HG03135 (cell line): ENCODE measurements at regions not wholly inside any gene's neighbourhood (a gene's known extent, or its start where the extent isn't known, plus 50 kb on each side); places are given as distances from the start of the nearest gene placed in this dataset.
"Not testable (repeated sequence)": the region's sequence is repeated elsewhere in the genome, so short reads cannot be mapped to it uniquely, and the experiment has no call there.

Experiments used
- ATAC-seq: cut with Tn5 transposase; IDR thresholded peaks from one replicate; pipeline ENCODE4 v1.9.1; 2021; ENCODE audit warnings: mild to moderate bottlenecking, moderate library complexity; ENCODE audit not compliant: unreplicated experiment

DNA sequence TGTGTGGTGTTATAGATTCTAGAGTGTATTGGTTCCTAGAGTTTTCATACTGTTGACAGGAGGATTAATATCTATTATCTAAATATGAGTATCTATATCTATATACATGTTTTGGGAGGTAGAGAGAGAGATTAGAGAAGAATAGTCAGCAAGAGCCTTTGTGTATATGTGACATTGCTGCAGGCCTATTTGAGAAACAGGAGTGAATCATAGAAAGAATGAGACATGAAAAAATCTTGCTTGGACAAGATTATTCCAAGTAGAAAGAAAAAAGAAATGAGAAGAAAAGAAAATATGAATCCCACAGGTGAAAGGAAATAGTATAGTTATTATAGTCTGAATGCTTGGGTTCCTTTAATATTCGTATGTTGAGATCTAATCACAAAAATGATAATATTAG is 720.4 kb downstream of the RERGL start:
- no peak for ATAC-seq

DNA sequence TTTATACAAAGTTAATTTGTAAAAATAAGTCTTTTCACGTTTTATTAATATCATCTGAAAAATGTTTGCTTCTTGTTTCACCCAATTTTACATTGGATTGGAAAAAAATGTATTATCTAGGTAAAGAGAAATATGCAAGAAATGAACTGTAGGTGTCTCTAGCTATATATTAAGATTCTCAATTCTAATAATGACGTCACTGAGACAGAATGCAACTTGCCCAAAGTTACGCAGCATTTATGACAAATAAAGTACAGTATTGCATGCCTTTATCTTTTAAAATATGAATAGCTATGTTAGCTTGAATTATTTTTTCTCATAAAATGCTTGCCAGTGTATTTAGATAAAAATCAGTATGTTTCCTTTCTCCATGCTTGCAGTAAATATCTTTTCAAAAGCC is 728.8 kb downstream of the RERGL start:
- no peak for ATAC-seq

DNA sequence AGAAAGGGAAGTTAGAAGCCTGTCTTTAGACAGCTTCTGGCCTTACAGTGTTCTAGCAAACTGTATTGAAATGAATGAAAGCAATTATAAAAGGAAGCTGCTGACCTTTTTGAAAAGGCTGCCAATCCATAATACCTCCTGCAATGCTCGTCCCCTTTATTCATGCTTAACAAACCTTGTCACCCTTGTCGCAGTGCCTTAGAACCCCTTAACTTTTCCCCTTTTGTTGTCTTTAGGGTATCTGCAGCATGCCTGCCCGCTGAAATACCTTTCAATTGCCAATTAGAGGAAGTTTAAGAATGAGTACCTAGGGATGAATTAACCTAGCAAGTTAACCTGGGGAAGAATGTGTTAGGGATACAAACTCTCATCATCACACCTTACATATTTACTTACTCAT is 731.2 kb downstream of the RERGL start:
- no peak for ATAC-seq

DNA sequence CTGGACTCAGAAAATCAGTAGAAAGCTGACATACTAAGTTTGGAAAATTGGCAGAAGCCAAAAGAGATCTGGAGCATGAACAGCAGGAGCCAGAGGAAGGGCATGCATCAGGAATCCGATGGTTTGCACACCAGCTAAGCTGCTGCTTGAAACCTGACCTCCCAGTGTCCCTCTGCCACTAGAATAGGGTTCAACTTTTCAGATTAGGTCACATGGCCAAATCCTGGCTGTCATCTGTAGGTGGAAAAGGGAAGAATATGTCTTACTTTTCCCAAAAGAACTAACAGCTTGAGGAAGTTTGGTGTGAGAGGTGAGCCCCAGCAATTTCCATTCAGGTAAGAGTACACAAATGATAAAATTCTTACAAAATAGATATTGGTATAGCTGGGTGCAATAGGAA is 732.6 kb downstream of the RERGL start:
- no peak for ATAC-seq

DNA sequence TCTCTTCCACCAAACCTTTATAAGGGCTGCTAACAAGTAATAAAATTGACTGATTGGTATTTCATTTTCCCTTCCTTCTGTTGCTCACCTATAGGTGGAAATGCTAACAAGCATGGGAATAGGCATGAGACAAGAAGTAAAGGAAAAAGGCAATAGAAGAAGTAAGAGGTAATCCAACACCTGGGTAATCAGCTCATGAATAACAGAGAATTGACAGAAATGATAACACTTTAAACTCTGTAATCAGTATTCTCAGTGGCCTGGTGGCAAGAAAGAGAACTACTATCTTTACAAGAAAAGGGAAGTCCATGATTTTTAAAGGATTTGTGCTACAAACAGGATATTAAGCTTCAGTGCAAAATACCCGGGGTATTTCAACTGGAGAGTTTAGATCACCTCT is 737.8 kb downstream of the RERGL start:
- ATAC-seq, result no peak

DNA sequence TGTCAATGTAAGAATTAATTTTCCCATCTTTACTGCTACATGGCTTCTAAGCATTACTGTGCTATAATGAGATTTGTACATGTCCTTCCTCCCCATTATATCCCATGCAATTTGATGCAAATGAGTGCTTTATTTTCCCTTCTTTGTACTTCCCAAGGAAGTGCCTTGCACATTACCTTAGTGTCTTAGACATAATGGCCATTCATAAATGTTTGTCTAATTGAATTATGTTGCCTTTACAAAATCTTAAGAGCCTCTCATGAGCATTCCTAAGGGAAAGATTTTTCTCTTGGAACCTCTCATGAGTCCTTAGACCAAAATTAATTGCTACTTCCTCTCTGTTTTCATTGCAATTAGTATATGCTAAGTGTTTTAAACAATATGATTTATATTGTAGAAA is 741.7 kb downstream of the RERGL start:
- ATAC-seq, result no peak

DNA sequence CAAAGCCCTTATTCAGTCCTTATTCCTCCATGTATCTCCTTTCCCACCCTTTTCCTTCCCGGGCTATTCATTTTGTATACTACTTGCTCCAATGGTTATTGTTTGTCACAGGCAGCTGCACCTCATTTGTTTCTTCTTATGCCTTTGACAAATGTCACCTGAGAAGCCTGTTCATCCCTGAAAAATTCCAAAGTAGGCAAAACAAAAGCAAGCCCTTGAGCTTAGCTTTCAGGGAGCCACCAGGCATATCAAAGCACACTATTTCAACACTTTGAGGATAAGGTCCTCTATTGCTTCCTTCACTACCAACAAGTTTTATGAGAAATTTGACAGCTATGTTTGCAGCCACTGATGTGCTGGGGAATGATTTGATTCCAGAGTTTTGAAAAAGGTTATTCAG is 738.7 kb upstream of the LMO3 start:
- no peak for ATAC-seq

DNA sequence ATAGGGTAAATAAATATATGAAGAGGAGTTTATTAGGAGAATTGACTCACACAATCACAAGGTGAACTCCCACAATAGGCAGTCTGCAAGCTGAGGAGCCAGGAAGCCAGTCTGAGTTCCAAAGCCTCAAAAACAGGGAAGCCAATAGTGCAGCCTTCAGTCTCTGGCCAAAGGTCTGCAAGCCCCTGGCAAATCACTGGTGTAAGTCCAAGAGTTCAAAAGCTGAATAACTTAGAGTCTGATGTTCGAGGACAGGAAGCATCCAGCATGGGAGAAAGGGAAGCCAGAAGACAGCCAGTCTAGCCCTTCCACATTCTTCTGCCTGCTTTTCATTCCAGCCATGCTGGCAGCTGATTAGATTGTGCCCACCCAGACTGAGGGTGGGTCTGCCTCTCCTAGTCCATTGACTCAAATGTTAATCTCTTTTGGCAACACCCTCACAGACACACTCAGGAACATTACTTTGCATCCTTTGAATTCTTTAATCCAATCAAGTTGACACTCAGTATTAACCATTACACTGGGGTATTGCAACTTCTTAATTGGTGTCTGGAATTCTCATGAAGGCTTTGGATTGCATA is 736.5 kb upstream of the LMO3 start:
- ATAC-seq, result no peak

DNA sequence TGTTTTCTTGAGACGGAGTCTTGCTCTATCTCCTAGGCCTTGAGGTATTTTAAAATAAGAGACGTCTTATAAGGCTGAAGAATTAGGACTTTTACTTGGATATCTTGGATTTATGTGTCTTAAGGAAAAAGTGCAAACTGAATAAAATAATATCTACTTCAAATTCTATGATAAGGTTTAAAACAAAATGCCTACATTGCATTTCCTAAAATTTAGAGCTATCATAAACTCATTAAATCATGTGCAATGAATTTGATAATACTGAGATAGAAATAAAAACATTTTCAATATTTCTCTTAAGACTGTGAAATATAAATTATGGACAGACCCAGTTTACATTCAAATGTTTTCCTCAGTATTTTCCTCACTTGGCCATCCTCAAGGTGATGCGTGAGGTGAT is 729.5 kb upstream of the LMO3 start:
- ATAC-seq, result no peak

DNA sequence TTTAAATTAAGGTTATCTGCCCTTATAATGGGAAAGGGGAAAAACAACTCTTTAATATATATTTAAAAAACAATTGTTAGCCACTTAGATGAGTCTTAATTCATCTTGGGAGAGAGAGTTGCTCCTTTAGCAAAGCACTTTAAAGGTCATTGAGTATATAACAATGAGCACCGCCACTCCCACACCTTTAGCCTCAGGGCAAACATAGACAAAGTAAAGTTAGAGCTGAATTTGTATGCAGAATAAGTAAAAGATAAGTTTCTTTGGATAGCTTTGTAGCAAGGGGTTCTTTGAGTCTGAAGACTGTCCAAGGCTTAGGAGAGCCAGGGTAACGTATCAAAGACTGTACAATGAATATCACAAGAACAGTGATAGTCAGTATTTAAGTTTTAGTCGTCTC is 728.8 kb upstream of the LMO3 start:
- ATAC-seq, result no peak

DNA sequence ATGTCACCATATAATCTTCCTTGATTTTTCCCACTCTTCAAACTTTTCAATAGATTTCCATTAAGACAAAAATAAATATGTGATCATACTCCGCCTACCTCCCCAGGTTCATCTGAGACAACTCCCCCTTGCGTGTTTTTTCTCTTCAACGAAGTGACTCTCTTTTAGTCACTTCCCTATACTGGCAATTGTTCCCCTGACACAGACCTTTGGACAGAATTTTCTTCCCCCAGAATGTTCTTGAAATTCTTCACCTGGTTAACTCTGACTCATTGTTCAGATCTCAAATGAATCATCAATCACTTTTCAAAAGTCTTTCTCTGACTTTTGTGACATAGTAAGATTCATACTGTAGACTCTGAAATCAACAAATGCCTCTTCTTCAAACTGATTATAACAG is 727.3 kb upstream of the LMO3 start:
- ATAC-seq, result no peak

DNA sequence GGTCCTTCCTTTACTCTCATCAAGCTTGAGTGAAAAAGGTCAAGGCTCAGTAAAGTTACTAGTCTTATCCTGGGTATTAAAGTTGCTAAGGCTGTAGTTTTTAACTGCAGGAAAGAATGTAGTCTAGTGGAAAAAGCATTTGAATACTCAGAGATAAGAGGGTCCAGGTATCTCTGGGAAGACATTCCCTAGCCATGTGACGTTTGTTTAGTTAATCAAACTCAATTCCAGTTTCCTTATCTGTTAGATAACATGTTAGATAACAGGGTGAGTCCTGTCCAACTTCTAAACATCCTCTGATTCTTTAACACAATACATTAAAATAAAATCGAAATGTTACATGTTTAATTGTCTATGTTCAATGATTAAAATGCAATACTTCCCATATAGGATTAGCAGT is 720.7 kb upstream of the LMO3 start:
- ATAC-seq, result no peak

DNA sequence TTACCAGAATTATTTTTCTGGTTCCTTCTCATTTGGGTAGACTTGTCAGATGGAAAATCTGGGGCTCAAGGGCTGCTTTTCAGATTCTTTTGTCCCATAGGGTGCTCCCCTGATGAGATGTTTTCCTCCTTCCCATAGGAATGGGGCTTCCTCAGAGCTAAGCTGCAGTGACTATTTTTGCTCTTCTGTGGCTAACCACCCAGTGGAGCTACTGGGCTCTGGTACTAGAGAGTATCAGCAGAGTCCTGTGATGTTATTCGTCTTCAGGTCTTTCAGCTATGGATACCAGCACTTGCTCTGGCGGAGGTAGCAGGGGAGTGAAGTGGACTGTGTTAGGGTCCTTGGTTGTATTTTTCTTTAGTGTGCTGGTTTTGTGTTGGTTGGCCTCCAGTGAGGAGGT is 716.1 kb upstream of the LMO3 start:
- no peak for ATAC-seq

DNA sequence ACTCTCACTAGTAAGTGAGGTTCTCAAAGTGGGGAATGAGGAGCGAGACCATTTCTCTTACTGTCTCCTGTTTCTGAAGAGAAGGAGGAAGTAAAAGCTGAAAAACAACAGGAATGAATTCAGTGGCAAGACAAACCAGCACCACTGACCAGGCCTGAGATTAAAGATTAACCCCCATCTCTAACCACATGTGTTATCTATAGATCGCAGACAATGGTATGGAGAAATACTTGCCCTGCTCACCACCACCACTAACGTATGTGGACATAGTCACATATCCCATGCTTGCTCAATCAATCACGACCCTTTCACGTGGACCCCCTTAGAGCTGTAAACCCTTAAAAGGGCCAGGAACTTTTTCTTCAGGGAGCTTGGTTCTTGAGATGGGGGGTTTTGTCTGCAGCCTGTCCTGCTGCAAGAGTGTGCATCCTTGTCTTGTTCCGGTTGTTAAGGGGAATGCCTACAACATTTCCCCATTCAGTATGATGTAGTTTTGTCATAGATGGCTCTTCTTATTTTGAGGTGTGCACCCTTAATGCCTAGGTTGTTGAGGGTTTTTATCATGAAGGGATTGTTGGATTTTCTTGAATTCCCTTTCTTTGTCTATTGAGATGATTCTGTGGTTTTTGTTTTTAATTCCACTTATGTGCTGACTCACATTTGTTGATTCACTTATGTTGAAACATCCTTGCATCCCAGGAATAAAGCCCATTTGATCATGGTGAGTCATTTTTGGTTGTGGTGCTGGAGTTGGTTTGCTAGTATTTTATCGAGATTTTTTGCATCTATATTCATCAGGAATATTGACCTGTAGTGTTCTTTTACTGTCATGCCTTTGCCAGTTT is 698.8 kb upstream of the LMO3 start:
- no peak for ATAC-seq

DNA sequence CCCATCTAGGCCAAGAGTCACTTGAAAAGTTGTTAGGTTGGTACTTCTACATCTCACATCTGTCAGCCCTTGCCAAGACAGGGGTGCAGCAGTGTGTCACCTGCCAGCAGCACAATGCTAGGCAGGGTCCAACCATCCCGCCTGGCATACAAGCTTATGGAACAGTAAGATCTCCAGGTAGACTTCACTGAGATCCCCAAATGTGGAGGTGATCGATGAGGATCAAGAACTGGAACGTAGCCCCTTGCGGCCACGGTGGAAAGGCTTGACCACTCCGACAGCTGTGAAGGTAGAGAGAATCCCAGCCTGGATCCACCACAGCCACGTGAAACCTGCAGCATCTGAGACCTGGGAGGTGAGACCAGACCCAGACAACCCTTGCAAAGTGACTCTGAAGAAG is 696.0 kb upstream of the LMO3 start:
- no peak for ATAC-seq

DNA sequence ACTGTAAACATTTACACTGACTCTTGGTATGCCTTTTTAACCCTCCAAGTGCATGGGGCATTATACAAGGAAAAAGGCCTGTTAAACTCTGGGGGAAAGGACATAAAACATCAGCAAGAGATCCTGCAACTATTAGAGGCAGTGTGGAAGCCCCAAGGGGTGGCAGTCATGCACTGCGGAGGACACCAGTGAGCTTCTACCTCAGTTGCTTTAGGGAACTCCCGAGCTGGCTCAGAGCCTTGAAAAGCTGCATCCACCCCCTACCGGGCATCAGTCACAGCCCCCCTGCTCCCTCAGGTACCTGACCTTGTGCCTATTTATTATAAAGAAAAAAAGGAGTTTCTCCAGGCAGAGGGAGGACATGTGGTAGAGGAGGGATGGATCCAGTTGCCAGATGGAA is 695.6 kb upstream of the LMO3 start:
- ATAC-seq, result no peak

DNA sequence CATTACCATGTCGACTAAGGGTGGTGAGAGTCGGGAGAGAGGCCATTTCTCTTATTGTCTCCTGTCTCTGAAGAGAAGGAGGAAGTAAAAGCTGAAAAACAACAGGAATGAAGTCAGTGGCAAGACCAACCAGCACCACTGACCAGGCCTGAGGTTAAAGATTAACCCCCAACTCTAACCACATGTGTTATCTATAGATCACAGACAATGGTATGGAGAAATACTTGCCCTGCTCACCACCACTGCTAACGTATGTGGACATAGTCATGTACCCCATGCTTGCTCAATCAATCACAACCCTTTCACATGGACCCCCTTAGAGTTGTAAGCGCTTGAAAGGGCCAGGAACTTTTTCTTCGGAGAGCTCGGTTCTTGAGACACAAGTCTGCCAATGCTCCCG is 690.9 kb upstream of the LMO3 start:
- ATAC-seq, result no peak

DNA sequence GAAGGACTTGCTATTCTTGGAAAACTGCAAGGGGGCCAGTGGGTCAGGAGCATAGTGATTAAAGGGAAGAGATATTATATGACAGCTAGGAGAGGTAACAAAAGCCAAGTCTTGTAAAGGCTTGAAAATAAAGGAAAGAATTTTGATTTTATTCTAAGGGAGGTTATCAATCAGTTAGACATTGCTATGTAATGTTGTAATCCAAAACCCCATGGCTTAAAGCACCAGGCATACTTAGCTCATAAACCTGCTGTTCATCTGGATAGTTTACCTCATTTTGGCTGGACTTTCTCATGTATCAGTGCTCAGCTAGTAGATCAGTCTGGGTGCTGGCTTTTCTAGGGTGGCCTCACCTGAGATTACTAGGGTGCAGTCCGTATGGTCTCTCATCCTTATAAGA is 680.9 kb upstream of the LMO3 start:
- no peak for ATAC-seq

DNA sequence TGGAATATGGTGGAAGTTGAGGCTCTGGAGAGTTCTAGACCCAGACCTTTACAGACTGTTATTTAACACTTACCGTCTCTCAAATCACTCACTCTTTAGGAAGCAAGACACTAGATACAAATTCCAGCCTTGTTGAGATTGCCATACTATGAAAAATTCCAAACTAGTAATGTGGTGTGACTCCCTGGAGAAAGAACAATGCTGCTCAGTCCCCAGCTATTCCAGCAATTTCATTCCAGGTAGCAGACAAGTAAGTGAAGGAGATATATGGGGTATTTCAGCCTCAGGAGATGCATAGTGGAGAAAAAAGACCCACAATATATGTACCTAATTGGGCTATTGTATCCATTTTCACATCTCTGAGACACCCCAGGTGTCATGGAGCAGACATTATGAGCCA is 678.9 kb upstream of the LMO3 start:
- ATAC-seq, result no peak

DNA sequence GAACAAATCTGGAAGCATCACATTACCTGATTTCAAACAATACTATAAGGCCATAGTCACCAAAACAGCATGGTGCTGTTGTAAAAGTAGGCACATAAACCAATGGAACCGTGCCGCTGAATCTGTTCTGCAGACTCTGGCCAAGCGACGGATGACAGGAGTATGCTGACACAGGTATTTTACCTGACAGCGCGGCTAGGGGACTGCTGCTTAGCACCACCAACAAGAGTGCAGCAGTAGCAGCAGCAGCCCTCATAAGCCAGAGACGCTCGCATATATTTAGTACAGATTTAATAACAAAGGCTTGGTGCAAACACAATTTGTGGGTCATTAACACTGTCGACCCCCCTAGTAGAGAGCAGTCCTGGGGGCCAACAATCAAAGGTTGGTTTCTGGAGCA is 677.6 kb upstream of the LMO3 start:
- ATAC-seq, result no peak

DNA sequence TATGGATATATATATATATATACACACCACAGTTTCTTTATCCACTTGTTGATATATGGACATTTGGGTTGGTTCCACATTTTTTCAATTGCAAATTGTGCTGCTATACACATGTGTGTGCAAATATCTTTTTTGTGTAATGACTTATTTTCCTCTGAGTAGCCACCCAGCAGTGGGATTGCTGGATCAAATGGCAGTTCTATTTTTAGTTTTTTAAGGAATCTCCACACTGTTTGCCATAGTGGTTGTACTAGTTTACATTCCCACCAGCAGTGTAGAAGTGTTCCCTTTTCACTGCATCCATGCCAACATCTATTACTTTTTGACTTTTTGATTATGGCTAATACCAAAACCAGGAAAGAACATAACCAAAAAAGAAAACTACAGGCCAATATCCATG is 676.2 kb upstream of the LMO3 start:
- not testable (repeated sequence) for ATAC-seq

DNA sequence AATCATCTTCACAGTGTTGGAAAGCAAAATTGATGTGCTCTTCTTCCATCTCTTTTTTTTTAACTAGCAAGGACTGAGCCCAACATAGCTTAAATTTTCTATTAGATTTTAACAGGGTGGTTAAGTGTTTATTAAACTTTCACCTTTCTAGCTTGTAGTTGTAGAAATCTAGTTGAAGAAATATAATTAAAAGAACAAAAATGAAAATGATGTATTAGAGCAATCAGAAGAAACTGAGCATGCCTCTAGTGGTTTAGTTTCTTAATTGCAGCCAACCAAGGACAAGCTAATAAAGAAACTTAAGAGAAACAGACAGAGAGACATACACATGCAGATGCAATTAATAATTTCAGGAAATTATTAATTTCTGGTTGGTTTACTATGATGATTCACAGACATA is 673.0 kb upstream of the LMO3 start:
- no peak for ATAC-seq

DNA sequence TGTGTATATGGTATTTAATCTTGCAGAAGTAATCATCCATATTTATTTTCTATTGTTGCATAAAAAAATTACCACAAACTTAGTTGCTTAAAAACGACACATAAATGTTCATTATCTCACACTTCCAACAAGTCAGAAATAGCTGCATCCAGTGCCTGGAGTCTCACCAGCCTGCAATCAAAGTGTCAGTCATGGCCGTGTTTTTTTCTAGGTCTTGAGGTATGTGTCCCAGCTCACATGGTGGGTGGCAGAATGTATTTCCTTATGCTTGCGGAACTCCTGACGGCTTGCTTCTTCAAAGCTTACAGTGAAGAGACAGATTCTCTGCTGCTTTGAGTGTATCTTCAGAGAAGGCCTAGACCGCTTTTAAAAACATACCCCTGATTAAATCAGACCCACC is 670.2 kb upstream of the LMO3 start:
- no peak for ATAC-seq
